ELR (cell line): ENCODE measurements at regions not wholly inside any gene's neighbourhood (a gene's known extent, or its start where the extent isn't known, plus 50 kb on each side); places are given as distances from the start of the nearest gene placed in this dataset.
"Not testable (repeated sequence)": the region's sequence is repeated elsewhere in the genome, so short reads cannot be mapped to it uniquely, and the experiment has no call there.

ENCODE experiments used
- DNase-seq: peaks from one replicate; pipeline ENCODE4 v3.0.0-alpha.2; 2015; ENCODE audit warnings: low read depth

- peak; percentile 36 for DNase-seq
Measured at GRCh38 chr18:42545825-42546224, 569.7 kb downstream of the RIT2 start.

GRCh38 chr18:42548493-42548892 lies 567.0 kb downstream of the RIT2 start:
- no peak for DNase-seq

- DNase-seq: no peak
Measured at GRCh38 chr18:42549596-42549995, 565.9 kb downstream of the RIT2 start.

- DNase-seq: not testable (repeated sequence)
Measured at GRCh38 chr18:42552559-42552958, 562.9 kb downstream of the RIT2 start.

GRCh38 chr18:42559069-42559690 lies 556.3 kb downstream of the RIT2 start:
- DNase-seq: no peak

DNA sequence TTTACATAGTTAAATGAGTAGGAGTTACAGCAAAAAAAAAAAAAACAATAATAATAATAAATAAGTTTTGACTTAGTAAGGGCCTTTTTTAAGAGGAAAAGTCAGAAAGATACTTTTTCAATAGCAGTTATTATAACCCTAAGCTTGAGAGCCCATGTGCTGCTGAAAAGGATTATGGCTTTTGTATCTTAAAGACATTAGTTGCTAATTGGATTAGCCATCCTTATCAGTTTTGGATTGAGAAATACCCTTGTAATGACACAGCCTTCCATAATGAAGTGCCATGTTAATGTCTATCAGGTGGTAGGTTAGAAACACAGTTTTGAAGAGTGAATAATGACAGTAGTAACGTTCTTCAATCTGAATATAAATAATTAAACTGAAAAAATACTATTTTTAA lies 554.0 kb downstream of the RIT2 start:
- DNase-seq: no peak

GRCh38 chr18:42563995-42564394 lies 551.5 kb downstream of the RIT2 start:
- no peak for DNase-seq

DNA sequence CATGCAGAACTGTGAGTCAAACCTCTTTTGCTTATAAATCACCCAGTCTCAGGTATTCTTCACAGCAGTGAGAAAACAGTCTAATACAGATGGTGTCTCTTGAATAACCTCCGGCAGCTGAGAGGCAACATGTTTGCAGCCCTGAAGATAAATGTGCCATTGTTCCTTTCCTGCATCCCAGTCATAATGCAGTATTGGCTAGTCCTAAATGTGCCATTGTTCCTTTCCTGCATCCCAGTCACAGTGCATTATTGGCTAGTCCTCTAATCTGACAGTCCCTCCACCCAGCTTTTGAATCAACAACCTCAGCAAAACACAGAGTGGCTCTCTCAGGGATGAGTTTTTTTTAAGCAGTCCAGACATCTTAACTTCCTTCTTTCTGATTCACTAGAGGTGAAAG lies 550.7 kb downstream of the RIT2 start:
- no peak for DNase-seq

- DNase-seq: no peak
Measured at GRCh38 chr18:42568773-42569172, 546.7 kb downstream of the RIT2 start.

GRCh38 chr18:42574871-42575270 lies 540.6 kb downstream of the RIT2 start:
- DNase-seq: no peak

- no peak for DNase-seq
Measured at GRCh38 chr18:42576124-42576523, 539.4 kb downstream of the RIT2 start.

DNA sequence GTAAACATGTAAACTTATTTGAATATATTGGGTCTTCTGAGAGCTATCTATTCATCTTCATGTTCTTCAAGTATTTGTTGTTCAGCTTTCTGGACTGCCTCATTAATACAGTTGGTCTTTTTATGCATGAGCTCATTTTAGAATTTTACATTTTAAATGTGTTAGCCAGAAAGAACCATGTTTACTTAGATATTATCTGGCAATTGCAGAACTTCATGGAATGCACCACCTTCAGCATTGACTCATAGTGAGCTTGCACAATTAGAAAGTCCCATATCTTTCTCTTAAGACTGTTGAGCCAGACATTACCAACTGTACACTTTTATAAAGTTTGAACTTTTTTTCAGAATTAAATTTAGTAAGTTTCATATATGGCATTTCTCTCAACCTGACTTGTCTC lies 536.7 kb downstream of the RIT2 start:
- DNase-seq: no peak

DNA sequence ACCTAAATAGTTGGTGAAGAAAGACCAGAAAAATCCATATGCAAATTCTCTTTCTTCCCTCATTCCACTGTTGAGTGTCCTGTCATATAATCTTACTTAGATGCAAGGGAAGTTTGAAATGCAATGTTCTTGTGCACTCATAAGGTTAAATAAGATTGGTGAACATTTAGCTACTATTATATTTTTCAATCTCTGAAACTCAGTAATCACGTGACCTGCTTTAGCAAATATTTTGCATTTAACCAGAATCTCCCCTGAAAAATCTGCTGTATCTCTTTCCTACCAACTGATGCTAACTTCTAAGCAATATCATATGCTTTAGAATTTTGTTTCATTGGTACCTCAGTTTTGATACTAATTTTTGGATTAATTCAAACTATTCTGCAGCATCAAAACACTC lies 533.2 kb downstream of the RIT2 start:
- DNase-seq: no peak

DNA sequence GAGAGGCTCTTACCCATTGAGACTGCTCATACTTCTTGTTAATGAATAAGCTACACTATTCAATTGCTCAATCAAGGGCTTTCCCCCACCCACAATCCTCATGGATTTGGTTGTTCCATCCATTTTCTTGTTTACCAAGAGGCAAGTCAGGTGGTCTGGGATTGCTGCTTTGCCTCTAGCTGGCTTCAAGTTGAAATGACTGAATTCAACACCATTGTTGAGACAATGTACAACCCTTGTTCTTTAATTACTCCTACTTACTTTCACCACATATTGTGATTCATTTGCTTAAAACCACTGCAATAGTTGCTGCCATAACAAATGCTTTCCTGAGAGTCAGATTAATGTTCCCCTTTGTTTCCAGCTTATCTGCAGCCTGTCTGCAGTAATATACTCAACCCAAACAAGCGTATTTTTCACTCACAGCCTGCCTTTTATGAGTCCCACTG lies 532.2 kb downstream of the RIT2 start:
- no peak for DNase-seq

DNA sequence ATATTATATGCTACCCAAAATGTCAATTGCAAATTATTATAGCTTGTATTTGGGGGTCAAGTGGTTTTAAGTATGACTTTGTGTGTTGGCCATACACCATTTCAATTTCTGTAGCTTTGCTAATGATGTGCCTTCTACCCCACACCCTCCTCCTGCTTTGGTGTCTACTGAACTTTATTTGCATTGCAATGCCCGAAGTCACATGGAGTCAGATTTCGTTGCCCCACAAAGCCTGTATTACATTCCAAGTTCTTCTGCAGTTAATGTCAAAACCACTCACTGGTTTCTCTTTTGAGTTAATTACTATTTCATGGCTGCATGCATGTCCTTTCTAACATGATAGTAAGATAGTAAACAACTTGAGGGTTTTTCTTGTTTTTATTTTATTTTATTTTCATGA lies 528.9 kb downstream of the RIT2 start:
- DNase-seq: no peak

DNA sequence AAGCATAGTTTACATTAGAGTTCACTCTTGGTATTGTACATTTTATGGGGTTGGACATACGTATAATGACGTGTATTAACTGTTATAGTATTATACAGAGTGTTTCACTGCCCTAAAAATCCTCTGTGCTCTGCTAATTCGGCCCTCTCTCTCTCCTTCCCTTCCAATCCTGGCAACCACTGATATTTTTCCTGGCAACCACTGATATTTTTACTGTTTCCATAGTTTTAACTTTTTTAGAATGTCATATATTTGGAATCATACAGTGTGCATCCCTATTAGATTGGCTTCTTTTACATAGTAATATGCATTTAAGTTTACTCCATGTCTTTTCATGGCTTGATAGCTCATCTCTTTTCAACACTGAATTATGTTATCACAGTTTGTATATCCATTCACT lies 526.7 kb downstream of the RIT2 start:
- DNase-seq: no peak

GRCh38 chr18:42604820-42605219 lies 510.7 kb downstream of the RIT2 start:
- no peak for DNase-seq

- no peak for DNase-seq
Measured at GRCh38 chr18:42606886-42607495, 508.5 kb downstream of the RIT2 start.

- no peak for DNase-seq
Measured at GRCh38 chr18:42611134-42611533, 504.4 kb downstream of the RIT2 start.

- DNase-seq: no peak
Measured at GRCh38 chr18:42614619-42615293, 500.7 kb downstream of the RIT2 start.

- no peak for DNase-seq
Measured at GRCh38 chr18:42617221-42617620, 498.3 kb downstream of the RIT2 start.

DNA sequence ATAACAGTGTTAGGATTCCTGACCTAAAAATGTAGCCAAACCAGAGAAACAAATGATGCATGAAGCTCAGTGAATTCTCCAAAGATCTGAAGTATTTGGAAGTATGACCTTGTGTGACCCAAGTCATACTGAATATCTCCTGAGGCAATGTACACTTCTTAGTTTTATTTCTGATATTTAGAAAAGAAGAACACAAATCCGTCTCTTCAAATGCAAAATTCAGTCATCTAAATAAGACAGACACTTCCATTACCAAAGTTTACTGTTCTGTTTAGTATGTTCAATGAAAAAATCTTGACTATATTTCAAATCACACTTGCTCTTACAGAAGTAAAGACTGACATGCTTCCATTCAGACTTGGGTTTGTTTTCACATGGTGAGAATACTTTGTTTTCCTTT lies 495.7 kb downstream of the RIT2 start:
- no peak for DNase-seq

DNA sequence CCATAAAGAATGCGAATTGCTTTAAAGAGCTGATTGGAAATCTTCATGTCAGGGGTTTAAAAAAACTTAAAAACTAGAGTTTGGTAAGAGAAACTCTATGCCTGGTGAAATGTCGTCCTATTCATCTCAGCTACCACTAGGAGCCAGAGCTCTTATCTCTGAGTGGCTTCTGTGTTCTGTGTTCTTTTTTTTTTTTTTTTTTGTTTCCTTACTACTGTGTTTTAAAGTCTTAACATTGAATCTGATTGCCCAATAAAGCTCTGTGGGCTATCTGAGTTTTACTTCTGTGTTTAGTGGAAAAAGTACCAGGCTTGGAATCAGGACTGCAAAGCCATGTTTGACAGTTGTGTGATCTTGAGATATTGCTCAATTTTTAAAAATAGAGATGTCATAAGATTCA lies 494.8 kb downstream of the RIT2 start:
- no peak for DNase-seq

DNA sequence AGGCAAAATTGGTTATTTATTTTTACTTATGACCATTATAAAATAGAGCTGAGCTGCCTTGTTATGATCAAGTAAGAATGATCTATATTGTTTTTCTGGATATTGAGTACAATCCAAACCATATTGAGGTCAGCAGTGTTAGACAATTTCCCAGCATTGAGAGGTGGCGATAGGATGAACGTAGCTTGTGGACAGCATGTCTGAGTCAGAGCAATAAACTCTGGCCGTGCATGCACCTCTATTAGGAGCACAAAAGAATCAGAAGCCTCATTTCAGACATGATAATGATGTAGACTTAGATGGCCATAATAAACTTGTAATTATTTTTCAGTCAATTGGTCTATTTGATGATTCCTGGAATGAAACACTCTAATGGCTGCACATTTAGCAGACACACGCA lies 491.6 kb downstream of the RIT2 start:
- no peak for DNase-seq
